ENCODE measurements at regions not wholly inside any gene's neighbourhood (a gene's known extent, or its start where the extent isn't known, plus 50 kb on each side); places are given as distances from the start of the nearest gene placed in this dataset.
A peak's percentile ranks its signal among the peaks of the same experiment; 100 is the strongest.

DNA sequence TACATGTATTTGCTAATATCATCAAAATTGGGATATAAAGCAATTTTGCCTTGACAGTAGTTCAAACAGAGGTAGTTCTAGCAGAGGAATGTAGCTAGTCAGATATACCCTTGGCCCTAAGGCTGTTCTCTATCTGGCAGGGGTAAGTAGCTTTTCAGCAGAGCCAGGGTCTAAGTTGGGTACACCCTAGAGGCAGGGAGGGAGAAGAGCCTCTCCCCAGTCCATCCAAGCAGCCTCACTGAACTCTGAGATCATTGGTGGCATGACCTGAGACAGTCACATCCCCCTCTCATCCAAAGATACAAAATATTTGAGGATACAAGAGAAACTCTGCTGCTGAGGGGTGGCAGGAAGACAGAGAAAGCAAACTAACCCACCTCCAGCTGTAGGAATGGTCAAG lies 343.7 kb downstream of the DHX15 start:
- intact Hi-C loops (cut with DNase I) = loop anchor here in 2 of 10 donors (10.0 kb wide), 2 partner anchors 174 to 366 kb away; no protein-coding TSS in a partner anchor
- TF ChIP-seq, protein P1, sequence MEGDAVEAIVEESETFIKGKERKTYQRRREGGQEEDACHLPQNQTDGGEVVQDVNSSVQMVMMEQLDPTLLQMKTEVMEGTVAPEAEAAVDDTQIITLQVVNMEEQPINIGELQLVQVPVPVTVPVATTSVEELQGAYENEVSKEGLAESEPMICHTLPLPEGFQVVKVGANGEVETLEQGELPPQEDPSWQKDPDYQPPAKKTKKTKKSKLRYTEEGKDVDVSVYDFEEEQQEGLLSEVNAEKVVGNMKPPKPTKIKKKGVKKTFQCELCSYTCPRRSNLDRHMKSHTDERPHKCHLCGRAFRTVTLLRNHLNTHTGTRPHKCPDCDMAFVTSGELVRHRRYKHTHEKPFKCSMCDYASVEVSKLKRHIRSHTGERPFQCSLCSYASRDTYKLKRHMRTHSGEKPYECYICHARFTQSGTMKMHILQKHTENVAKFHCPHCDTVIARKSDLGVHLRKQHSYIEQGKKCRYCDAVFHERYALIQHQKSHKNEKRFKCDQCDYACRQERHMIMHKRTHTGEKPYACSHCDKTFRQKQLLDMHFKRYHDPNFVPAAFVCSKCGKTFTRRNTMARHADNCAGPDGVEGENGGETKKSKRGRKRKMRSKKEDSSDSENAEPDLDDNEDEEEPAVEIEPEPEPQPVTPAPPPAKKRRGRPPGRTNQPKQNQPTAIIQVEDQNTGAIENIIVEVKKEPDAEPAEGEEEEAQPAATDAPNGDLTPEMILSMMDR (IDR thresholded peaks at IDR 0.05) = peak in 1 of 9 donors; percentile 9
- no peak for DNase-seq
- Histone ChIP-seq H3K4me1 (peaks cover 0 to 49% (median 20%) of the 10 kb centered on the region in 9 donors), H3K36me3 (no peaks in the 10 kb centered on the region), H3K27me3 (no peaks in the 10 kb centered on the region), H3K4me3 (no peak overlapping the region), H3K27ac (peak overlapping the region in 1 of 10 donors; percentile 16), H3K9me3 (no peaks in the 10 kb centered on the region)
- no peak for ATAC-seq

DNA sequence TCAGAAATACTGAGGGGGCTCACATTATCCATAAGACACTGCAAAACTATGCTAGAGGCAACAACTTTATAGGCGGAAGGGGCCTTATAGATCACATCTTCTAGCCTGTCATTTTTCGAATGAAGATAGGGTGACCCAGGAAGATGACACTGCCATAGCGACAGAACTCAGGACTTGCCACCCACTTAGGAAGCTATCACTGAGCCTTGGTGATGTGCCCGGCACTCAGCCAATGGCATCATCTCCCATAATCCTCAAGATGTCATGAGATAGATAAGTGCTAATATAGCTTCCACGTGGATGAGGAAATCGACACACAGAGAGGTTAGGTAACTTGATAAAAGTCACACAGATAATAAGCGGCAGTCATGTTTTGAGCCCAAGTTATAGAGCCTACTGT lies 346.6 kb downstream of the DHX15 start:
- H3K4me1 ChIP-seq = peaks cover 0 to 45% (median 6%) of the 10 kb centered on the region in 9 donors
- ATAC-seq (no peak), DNase-seq (no peak)
- no peak overlapping the region for H3K27ac ChIP-seq
- intact Hi-C loops (cut with DNase I) = loop anchor here in 1 of 10 donors (5.0 kb wide), 1 partner anchor 135 kb away; no protein-coding TSS in a partner anchor
- no peaks in the 10 kb centered on the region for H3K9me3 ChIP-seq
- no peaks in the 10 kb centered on the region for H3K27me3 ChIP-seq
- no peaks in the 10 kb centered on the region for H3K36me3 ChIP-seq
- TF ChIP-seq, protein P1 (IDR thresholded peaks at IDR 0.05) = no peak
- no peak overlapping the region for H3K4me3 ChIP-seq
- WGBS, 2 donors = 85 to 88% methylated on average over 7 of the region's 7 CpGs

DNA sequence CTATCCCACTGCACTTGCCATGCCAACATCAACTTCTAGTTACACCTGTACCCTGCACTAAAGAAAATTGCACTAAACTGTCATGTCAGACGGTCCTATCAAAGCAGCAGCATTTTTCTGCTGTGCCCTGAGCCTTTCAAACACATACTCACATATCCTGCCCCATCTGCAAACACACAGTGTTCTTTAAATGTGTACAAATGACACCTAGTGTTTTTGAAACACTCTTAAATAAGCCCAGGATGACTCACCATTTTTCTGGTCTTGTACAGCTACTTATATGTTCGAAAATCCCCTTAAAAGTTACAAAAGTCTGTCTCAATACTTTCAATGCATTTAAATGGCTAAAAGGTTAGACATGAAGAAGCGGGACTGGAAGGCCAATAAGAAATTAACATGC lies 346.7 kb upstream of the PPARGC1A start:
- intact Hi-C loops (cut with DNase I) = loop anchor here in 1 of 10 donors (5.0 kb wide), 1 partner anchor 134 kb away; no protein-coding TSS in a partner anchor
- ATAC-seq (no peak), DNase-seq (no peak)
- Histone ChIP-seq H3K4me1 (peaks cover 0 to 35% (median 3%) of the 10 kb centered on the region in 9 donors), H3K9me3 (no peaks in the 10 kb centered on the region), H3K27ac (no peak overlapping the region), H3K4me3 (no peak overlapping the region), H3K36me3 (no peaks in the 10 kb centered on the region), H3K27me3 (no peaks in the 10 kb centered on the region)
- 77 to 83% methylated on average over 3 of the region's 3 CpGs for WGBS, 2 donors
- TF ChIP-seq, protein P1 (IDR thresholded peaks at IDR 0.05) = no peak

DNA sequence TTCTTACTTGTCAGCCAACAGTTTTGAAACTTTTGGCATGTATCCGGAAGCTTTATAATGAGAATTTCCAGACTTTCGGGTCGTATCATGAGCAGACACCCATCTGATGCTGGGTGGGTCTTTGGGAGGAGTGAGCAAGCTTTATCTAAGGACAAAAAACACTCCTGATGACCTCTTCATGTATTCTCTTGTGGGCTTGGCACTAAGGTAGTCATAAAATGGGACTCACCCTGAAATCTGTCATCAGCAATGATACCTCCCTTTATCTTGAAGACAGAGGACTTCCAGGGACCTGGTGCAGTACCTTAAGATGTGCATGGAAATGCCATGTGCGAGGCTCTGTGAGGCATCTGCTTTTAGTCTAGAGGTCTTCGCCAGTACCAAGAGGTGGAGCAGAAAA lies 346.3 kb upstream of the PPARGC1A start:
- ATAC-seq (no peak), DNase-seq (no peak)
- H3K4me1 ChIP-seq = peaks cover 0 to 32% (median 3%) of the 10 kb centered on the region in 9 donors
- WGBS, 2 donors = 82 to 87% methylated on average over 5 of the region's 5 CpGs
- H3K27me3 ChIP-seq = no peaks in the 10 kb centered on the region
- intact Hi-C loops (cut with DNase I) = loop anchor here in 1 of 10 donors (5.0 kb wide), 1 partner anchor 134 kb away; no protein-coding TSS in a partner anchor
- no peak overlapping the region for H3K4me3 ChIP-seq
- TF ChIP-seq, protein P1 (IDR thresholded peaks at IDR 0.05) = no peak
- no peaks in the 10 kb centered on the region for H3K9me3 ChIP-seq
- no peaks in the 10 kb centered on the region for H3K36me3 ChIP-seq
- H3K27ac ChIP-seq = no peak overlapping the region
